NCI-H2029 treated with DMSO at 0.1 percent for 48 hours (cell line): ENCODE measurements at regions not wholly inside any gene's neighbourhood (a gene's known extent, or its start where the extent isn't known, plus 50 kb on each side); places are given as distances from the start of the nearest gene placed in this dataset.

Source experiments
- DNase-seq: peaks from one replicate; lab custom pipeline; 2025; lab: John Stamatoyannopoulos, UW

DNA sequence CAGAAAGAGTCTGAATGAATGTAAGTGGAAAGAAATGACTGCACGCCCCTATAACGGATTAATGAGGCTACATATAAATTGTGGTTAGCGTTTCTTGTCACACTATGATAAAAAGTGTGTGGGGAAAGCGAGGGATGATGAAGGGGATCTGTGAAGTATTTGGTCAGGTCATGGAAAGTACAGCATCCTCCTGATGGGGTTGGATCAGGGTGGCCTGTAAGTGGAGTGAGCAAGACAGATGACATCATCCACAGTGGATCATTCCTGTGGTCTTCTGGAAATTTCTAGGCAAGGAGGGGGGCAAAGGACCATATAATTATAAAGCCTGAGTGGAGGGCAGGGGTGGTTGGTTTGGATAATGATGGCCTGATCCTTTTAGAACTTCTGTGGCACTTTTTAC, 606.0 kb downstream of the INHBA start:
- DNase-seq = no peak

DNA sequence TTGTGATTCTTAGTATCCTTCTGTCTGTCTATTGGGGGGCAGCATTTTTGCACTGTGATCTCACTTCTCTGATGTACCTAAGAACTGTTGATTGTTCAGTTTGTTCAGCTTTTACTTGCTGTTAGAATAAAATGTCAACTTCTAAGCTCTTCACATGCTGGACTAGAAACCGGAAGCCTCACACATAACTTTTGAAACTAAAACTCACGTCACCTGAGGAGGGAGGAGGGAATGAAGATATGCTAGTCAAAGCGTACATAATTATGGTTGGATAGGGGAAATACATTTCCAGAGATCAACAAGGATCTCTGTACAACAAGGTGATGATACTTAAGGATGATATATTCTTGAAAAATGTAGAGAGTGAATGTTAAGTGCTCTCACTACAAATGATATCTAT, 609.7 kb downstream of the INHBA start:
- no peak for DNase-seq

- DNase-seq = no peak
Observed at GRCh38 chr7:41085244-41085643, 617.6 kb downstream of the INHBA start.

DNA sequence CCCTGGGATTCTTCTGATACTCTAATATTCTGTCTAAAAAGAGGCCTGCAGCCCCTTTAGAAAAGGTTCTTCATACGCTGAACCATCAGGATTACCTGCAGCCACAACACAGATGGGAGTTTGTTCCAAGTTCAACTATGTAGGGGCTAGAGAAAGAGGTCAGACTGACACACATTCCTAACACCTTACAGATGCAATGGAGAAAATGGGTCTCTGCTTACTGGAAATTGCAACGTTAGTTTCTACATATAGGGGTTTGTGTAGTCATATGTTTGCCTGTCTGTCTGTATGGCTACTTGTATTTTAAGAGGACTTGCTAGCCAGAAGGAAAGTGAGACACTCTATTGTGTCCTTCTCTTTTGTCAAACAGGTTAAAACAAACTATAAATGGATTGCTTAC, 618.5 kb downstream of the INHBA start:
- DNase-seq = no peak

GRCh38 chr7:41069635-41070034, 633.3 kb downstream of the INHBA start:
- DNase-seq = no peak

GRCh38 chr7:41067576-41067975, 635.3 kb downstream of the INHBA start:
- no peak for DNase-seq

- peak; percentile 46 for DNase-seq
Observed at GRCh38 chr7:41065663-41066062, 637.2 kb downstream of the INHBA start.

DNA sequence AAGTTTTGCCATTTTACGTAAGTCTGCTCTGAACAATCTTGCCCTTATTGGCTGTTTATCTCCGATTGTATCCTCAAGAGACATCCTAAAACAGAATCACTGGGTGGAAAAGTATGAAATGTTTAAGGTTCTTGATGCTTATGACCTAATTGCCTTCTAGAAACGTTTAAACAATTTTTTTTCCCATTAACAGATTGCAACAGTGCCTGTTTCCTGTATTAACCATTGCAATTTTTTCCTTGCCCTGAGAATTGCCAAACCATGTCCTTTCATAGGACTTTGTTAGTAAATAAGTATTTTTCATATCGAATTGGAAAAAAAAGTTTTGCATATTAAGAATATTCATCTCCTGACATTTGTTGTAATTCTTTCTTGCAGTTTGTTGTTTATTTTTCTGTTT, 639.8 kb downstream of the INHBA start:
- DNase-seq = no peak

- no peak for DNase-seq
Observed at GRCh38 chr7:41060796-41061195, 642.1 kb downstream of the INHBA start.

DNA sequence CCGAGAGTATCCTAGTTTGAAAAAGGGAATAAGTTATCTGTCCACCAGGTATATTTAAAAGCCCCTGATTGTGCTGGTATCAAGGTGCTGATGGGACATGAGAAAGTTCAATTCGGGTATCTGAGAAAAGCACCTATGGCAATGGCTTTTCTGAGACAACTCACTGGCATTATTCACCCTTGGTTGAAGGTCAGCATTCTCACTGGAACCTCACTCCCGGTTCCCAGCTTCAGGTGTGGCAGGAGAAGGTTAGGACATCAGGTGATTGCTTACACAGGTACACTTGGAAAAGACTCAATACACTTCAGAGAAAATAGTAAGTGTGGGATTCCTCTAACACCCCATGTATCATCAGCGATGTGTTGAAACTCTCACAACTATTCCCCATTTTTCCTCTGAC, 643.1 kb downstream of the INHBA start:
- no peak for DNase-seq

DNA sequence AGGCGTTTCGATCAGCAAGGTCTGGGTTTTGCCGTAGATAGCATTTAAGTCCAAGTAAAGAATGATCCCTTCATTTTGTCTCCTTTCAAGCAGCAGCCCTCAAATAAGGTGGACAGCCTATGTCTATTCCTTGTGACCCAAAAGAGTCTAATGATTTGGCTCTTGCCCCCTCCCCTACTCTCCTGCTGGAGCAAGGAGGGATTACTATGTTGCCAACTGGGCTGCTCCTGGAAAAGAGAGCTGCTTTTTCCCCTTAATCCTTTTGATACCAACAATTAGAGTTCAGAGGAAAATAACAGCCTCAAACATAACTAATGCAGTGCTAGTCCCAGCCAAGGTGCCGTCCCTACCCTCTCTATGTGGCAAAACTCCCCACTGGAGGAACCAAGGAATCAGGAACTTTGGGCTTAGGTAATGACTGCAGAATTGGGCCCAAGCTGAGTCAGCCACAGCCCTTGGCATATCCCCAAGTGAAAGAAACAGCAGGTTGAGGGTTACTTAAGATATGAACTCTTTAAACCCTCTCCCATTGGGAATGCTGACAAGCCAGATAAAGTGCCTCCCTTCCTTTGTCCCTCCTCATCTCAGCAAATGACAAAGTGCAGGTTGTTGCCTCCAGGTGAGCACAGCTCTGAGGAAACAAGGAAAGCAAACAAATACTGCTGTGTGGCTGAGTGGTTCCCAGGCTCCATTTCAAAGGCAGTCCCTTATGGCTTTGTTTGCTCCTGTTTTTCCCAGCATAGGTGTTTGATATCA, 643.7 kb downstream of the INHBA start:
- DNase-seq = peak; percentile 64

GRCh38 chr7:41054960-41055661, 647.8 kb downstream of the INHBA start:
- DNase-seq = no peak

DNA sequence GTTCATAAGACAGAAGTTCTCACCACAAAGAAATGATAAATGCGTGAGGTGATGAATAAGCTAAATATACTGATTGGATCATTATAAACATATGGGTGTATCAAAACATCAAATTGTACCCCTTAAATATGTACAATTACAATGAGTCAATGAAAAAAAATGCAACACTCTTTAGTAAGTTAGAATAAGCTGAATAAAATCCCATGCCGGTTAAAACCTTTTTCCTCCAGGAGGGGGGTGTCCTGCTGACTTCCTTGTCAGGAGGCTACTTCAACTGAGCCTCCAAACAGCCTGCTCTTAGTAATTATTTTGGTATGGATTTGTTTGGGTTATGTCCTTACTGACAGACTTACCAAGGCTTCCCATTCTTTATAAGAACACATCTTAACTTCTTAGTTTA, 649.1 kb downstream of the INHBA start:
- no peak for DNase-seq

DNA sequence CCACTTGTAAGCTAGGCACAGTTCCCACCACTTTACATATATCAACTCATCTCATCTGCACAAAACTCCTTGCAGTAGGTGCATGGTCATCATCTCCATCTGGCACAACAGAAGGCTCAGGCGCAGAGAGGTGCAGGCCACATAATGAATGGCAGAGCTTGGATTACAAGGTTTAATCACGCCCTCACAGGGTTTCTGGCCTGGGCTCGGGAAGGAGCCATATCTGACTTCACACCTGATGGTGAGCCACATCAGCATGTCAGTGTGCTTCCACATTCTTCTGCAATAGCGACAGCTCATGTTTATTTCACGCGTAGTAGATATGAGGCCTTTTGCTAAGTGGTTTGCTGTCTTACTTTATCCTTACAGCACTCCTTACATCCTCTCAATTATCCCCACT, 650.2 kb downstream of the INHBA start:
- no peak for DNase-seq

- no peak for DNase-seq
Observed at GRCh38 chr7:41052201-41052600, 650.7 kb downstream of the INHBA start.

DNA sequence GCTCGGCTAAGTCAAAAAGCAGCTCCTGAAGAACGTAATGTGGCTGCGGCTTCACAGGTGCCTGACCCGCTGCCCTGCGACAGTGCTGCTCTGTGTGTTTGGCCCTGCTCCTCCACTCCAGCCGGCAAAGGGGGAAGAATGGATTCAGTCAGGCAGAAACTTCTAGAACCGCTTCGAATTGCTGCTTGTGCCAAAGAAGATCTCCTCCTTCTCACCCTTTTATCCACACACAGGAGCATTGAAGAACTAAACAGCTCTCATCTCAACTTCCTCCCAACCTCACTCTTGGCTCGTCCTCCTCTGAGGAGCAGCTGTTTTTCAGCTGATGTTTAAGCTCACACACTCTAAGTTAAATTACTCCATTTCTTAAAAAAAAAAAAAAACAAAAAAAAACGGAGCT, 651.4 kb downstream of the INHBA start:
- DNase-seq = no peak

DNA sequence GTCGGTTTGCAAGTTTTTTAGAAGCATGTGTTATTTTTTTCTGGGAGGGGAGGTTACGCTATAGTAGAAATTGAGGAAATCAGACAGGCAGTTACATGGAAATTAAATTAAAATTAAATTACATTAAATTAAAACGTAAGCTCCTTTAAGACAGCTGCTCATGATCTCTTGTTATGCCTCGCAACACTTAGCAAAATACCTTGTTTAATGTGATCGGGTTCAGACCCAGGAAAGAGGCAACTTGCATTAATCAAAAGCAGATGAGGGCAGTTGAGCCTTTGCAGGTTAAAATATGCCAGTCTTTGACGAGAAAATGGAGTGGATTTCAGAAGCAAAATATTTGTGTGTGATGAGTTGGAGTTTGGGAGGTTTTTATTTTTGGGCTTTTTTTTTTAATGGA, 651.8 kb downstream of the INHBA start:
- no peak for DNase-seq

- DNase-seq = no peak
Observed at GRCh38 chr7:41048771-41049170, 654.1 kb downstream of the INHBA start.

GRCh38 chr7:41047789-41048191, 655.1 kb downstream of the INHBA start:
- DNase-seq = no peak

DNA sequence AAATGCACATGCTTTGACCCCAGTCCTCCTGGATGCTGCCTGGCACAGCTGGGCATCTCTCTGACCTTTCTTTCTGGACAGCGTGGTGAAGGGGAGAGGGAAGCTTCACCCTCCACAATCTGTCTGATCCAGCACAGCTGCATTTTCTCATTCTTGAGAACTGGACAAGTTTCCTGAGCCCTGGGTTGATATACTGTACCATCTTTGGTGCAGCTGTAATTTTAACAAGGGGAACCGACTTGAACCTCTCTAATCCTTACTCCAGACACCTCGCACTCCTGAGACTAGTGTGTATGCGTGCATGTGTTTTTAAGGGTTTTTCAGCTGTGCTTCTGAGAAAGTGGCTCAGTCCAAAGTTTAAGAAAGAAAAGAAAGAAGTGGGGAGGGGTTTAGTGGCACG, 655.7 kb downstream of the INHBA start:
- no peak for DNase-seq

- no peak for DNase-seq
Observed at GRCh38 chr7:41046776-41047175, 656.1 kb downstream of the INHBA start.

DNA sequence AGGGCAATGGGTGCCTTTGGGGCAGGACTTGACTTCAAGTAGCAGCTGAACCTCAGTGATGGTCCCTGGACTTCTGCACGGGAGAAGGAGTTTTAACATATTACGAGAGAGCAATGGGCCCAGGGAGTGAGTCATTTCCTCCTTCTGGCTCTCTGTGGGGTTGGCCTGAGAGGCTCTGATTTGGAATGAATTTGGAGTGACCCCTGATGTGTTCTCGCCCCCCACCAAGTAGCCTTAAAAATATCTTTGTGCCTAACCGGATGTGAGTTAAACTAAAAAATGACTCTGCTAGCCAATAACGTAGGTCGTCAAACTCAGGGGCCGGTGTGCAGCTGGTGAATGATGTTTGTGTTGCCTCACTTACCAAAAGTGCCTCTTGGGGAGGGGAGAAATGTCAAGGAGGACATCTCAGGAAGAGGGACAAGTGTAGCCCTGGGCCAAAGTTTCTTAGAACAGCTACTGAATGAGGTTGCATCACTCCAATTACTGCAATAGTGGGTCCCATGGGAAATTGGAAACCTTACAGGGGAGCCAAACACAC, 656.6 kb downstream of the INHBA start:
- no peak for DNase-seq

- DNase-seq = peak; percentile 92
Observed at GRCh38 chr7:41045556-41046123, 657.2 kb downstream of the INHBA start.
